ENCODE measurements at regions not wholly inside any gene's neighbourhood (a gene's known extent, or its start where the extent isn't known, plus 50 kb on each side); places are given as distances from the start of the nearest gene placed in this dataset.

- Histone ChIP-seq H3K4me1 (ENCODE audit: low read depth, poor library complexity, severe bottlenecking) (no peaks in the 10 kb centered on the region), H3K4me2 (no peak overlapping the region), H4K20me1 (ENCODE audit: insufficient read depth) (no peaks in the 10 kb centered on the region), H3K4me3 (IDR thresholded peaks at IDR 0.05; ENCODE audit: insufficient read depth, low read depth, low read length) (no peak overlapping the region), H2AFZ (ENCODE audit: low read depth) (no peak overlapping the region), H3K27me3 (ENCODE audit: insufficient read depth, low read depth) (no peaks in the 10 kb centered on the region), H3K9ac (no peak overlapping the region), H3K79me2 (ENCODE audit: insufficient read depth, low read depth) (no peaks in the 10 kb centered on the region), H3K27ac (no peak overlapping the region), H3K36me3 (ENCODE audit: insufficient read depth) (no peaks in the 10 kb centered on the region)
- TF ChIP-seq, protein P1, sequence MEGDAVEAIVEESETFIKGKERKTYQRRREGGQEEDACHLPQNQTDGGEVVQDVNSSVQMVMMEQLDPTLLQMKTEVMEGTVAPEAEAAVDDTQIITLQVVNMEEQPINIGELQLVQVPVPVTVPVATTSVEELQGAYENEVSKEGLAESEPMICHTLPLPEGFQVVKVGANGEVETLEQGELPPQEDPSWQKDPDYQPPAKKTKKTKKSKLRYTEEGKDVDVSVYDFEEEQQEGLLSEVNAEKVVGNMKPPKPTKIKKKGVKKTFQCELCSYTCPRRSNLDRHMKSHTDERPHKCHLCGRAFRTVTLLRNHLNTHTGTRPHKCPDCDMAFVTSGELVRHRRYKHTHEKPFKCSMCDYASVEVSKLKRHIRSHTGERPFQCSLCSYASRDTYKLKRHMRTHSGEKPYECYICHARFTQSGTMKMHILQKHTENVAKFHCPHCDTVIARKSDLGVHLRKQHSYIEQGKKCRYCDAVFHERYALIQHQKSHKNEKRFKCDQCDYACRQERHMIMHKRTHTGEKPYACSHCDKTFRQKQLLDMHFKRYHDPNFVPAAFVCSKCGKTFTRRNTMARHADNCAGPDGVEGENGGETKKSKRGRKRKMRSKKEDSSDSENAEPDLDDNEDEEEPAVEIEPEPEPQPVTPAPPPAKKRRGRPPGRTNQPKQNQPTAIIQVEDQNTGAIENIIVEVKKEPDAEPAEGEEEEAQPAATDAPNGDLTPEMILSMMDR (conservative IDR thresholded peaks at IDR 0.05; ENCODE audit: low read depth, low read length): no peak
Measured at GRCh38 chr6:169084067-169084466, 169.6 kb downstream of the THBS2 start.

GRCh38 chr6:169083508-169083874 lies 170.2 kb downstream of the THBS2 start:
- no peak overlapping the region for H3K4me2 ChIP-seq
- no peak overlapping the region for H3K9ac ChIP-seq
- H4K20me1 ChIP-seq (ENCODE audit: insufficient read depth): no peaks in the 10 kb centered on the region
- H3K4me1 ChIP-seq (ENCODE audit: low read depth, poor library complexity, severe bottlenecking): no peaks in the 10 kb centered on the region
- H3K27me3 ChIP-seq (ENCODE audit: insufficient read depth, low read depth): no peaks in the 10 kb centered on the region
- H3K79me2 ChIP-seq (ENCODE audit: insufficient read depth, low read depth): no peaks in the 10 kb centered on the region
- no peak overlapping the region for H3K27ac ChIP-seq
- H3K4me3 ChIP-seq (IDR thresholded peaks at IDR 0.05; ENCODE audit: insufficient read depth, low read depth, low read length): no peak overlapping the region
- TF ChIP-seq, protein P1 (conservative IDR thresholded peaks at IDR 0.05; ENCODE audit: low read depth, low read length): no peak
- no peaks in the 10 kb centered on the region for H3K36me3 ChIP-seq (ENCODE audit: insufficient read depth)
- H2AFZ ChIP-seq (ENCODE audit: low read depth): no peak overlapping the region

- no peak overlapping the region for H3K4me2 ChIP-seq
- no peak overlapping the region for H2AFZ ChIP-seq (ENCODE audit: low read depth)
- H3K4me1 ChIP-seq (ENCODE audit: low read depth, poor library complexity, severe bottlenecking): no peaks in the 10 kb centered on the region
- H4K20me1 ChIP-seq (ENCODE audit: insufficient read depth): no peaks in the 10 kb centered on the region
- H3K79me2 ChIP-seq (ENCODE audit: insufficient read depth, low read depth): no peaks in the 10 kb centered on the region
- H3K9ac ChIP-seq: no peak overlapping the region
- H3K36me3 ChIP-seq (ENCODE audit: insufficient read depth): no peaks in the 10 kb centered on the region
- TF ChIP-seq, protein P1 (conservative IDR thresholded peaks at IDR 0.05; ENCODE audit: low read depth, low read length): no peak
- no peak overlapping the region for H3K27ac ChIP-seq
- no peak overlapping the region for H3K4me3 ChIP-seq (IDR thresholded peaks at IDR 0.05; ENCODE audit: insufficient read depth, low read depth, low read length)
- no peaks in the 10 kb centered on the region for H3K27me3 ChIP-seq (ENCODE audit: insufficient read depth, low read depth)
Measured at GRCh38 chr6:169082817-169083507, 170.7 kb downstream of the THBS2 start.

- TF ChIP-seq, protein P1 (conservative IDR thresholded peaks at IDR 0.05; ENCODE audit: low read depth, low read length): no peak
- no peak overlapping the region for H3K4me3 ChIP-seq (IDR thresholded peaks at IDR 0.05; ENCODE audit: insufficient read depth, low read depth, low read length)
- no peaks in the 10 kb centered on the region for H3K27me3 ChIP-seq (ENCODE audit: insufficient read depth, low read depth)
- no peaks in the 10 kb centered on the region for H3K36me3 ChIP-seq (ENCODE audit: insufficient read depth)
- no peak overlapping the region for H3K9ac ChIP-seq
- H3K27ac ChIP-seq: no peak overlapping the region
- H4K20me1 ChIP-seq (ENCODE audit: insufficient read depth): no peaks in the 10 kb centered on the region
- no peaks in the 10 kb centered on the region for H3K4me1 ChIP-seq (ENCODE audit: low read depth, poor library complexity, severe bottlenecking)
- H3K79me2 ChIP-seq (ENCODE audit: insufficient read depth, low read depth): no peaks in the 10 kb centered on the region
- no peak overlapping the region for H2AFZ ChIP-seq (ENCODE audit: low read depth)
- H3K4me2 ChIP-seq: no peak overlapping the region
Measured at GRCh38 chr6:169082093-169082492, 171.6 kb downstream of the THBS2 start.
